ENCODE measurements at regions not wholly inside any gene's neighbourhood (a gene's known extent, or its start where the extent isn't known, plus 50 kb on each side); places are given as distances from the start of the nearest gene placed in this dataset.

GRCh38 chr13:83731113-83731512 is 151.2 kb downstream of the SLITRK1 start:
- ChIA-PET POLR2A (no interaction called here), CTCF (no interaction called here)
- dilution Hi-C loops (cut with MboI; ENCODE audit: extremely low pct_ligation_motif_present, low sequenced_read_pairs): no loop called here
- no peak overlapping the region for H3K9ac ChIP-seq (replicated peaks; ENCODE audit: extremely low read depth, insufficient read depth, low read length)
- H2AFZ ChIP-seq (ENCODE audit: low read depth, low read length): no peak overlapping the region
- intact Hi-C loops (cut with micrococcal nuclease): no loop called here
- H3K36me3 ChIP-seq (ENCODE audit: control insufficient read depth in 2 of 2, extremely low read depth in 1 of 2, insufficient read depth in 2 of 2, low read length in 2 of 2): no peaks in the 10 kb centered on the region
- BruUV-seq (replicated peaks): no TSS peak
- DNase-seq (ENCODE audit: low read depth, low spot score) (no peak), FAIRE-seq (no peak)
- H3K4me2 ChIP-seq (ENCODE audit: insufficient read depth, low read length): no peak overlapping the region
- no peak for TF ChIP-seq EZH2 (IDR thresholded peaks at IDR 0.05; ENCODE audit: borderline replicate concordance, low read depth, low read length, severe bottlenecking)
- TF ChIP-seq JUN (IDR thresholded peaks at IDR 0.05; ENCODE audit: borderline replicate concordance, insufficient read depth, insufficient read length, low read depth): no peak
- no peak for TF ChIP-seq POLR2A (IDR thresholded peaks at IDR 0.05; ENCODE audit: low read depth, low read length)
- no peak for TF ChIP-seq FOS (IDR thresholded peaks at IDR 0.05; ENCODE audit: borderline replicate concordance, insufficient read depth, low read length)
- TF ChIP-seq POLR2AphosphoS5 (IDR thresholded peaks at IDR 0.05; ENCODE audit: insufficient read depth, low read depth, low read length): no peak
- TF ChIP-seq GATA2 (IDR thresholded peaks at IDR 0.05; ENCODE audit: insufficient read depth, insufficient read length, low read depth, low read length): no peak
- TF ChIP-seq, protein P1, sequence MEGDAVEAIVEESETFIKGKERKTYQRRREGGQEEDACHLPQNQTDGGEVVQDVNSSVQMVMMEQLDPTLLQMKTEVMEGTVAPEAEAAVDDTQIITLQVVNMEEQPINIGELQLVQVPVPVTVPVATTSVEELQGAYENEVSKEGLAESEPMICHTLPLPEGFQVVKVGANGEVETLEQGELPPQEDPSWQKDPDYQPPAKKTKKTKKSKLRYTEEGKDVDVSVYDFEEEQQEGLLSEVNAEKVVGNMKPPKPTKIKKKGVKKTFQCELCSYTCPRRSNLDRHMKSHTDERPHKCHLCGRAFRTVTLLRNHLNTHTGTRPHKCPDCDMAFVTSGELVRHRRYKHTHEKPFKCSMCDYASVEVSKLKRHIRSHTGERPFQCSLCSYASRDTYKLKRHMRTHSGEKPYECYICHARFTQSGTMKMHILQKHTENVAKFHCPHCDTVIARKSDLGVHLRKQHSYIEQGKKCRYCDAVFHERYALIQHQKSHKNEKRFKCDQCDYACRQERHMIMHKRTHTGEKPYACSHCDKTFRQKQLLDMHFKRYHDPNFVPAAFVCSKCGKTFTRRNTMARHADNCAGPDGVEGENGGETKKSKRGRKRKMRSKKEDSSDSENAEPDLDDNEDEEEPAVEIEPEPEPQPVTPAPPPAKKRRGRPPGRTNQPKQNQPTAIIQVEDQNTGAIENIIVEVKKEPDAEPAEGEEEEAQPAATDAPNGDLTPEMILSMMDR (IDR thresholded peaks at IDR 0.05; ENCODE audit: extremely low read depth in 1 of 2, insufficient read depth in 1 of 2, low read depth in 1 of 2, low read length in 2 of 2): no peak
- TF ChIP-seq, protein P2, sequence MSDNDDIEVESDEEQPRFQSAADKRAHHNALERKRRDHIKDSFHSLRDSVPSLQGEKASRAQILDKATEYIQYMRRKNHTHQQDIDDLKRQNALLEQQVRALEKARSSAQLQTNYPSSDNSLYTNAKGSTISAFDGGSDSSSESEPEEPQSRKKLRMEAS (IDR thresholded peaks at IDR 0.05; ENCODE audit: insufficient read depth, insufficient read length): no peak
- no peak for TF ChIP-seq MYC (IDR thresholded peaks at IDR 0.05; ENCODE audit: low read depth, low read length)
- no peak overlapping the region for H3K4me3 ChIP-seq (replicated peaks in 1 of 3; ENCODE audit: insufficient read depth in 1 of 3, low read depth in 1 of 3, low read length in 3 of 3)
- H4K20me1 ChIP-seq (replicated peaks; ENCODE audit: control insufficient read depth, extremely low read depth, insufficient read depth, low read length): no peaks in the 10 kb centered on the region
- no peaks in the 10 kb centered on the region for H3K4me1 ChIP-seq (ENCODE audit: control insufficient read depth, extremely low read depth, insufficient read depth, low read length)
- H3K79me2 ChIP-seq (ENCODE audit: control insufficient read depth, insufficient read depth, low read length): no peaks in the 10 kb centered on the region
- H3K9me1 ChIP-seq (replicated peaks; ENCODE audit: control insufficient read depth, extremely low read depth, insufficient read depth, low read length): no peaks in the 10 kb centered on the region
- H3K9me3 ChIP-seq (replicated peaks; ENCODE audit: control insufficient read depth, insufficient read depth, low read length): no peaks in the 10 kb centered on the region
- H3K27ac ChIP-seq (ENCODE audit: insufficient read depth, low read depth, low read length): no peak overlapping the region
- no peaks in the 10 kb centered on the region for H3K27me3 ChIP-seq (ENCODE audit: control insufficient read depth in 2 of 2, insufficient read depth in 2 of 2, low read length in 2 of 2)

Measured in endothelial cell of umbilical vein (primary cell).